T-cell (primary cell): ENCODE measurements at regions not wholly inside any gene's neighbourhood (a gene's known extent, or its start where the extent isn't known, plus 50 kb on each side); places are given as distances from the start of the nearest gene placed in this dataset.
"Not testable (repeated sequence)": the region's sequence is repeated elsewhere in the genome, so short reads cannot be mapped to it uniquely, and the experiment has no call there.

Source experiments
- ATAC-seq, 4 experiments: fragments of 200-7000 bp in 3 of 4; fragments of 150-1000 bp in 1 of 4; cut with Tn5 transposase; replicated peaks in 1 of 4; 1 replicate in 3 of 4; 2 replicates in 1 of 4; pipeline ENCODE4 v1.10.0; 2021; ENCODE audit warnings: moderate library complexity in 3 of 4, mild to moderate bottlenecking in 2 of 4, moderate number of reproducible peaks in 1 of 4
- CTCF ChIA-PET, 2 donors: fragments of 300-600 bp; sonication (Branson Sonifier 250); formaldehyde crosslinking; loops; one replicate each; lab custom pipeline; 2022; ENCODE audit warnings: antibody characterized with exemption in 2 of 2; lab: Charles Lee
- POLR2A ChIA-PET, 2 donors: fragments of 300-600 bp; sonication (Branson Sonifier 250); formaldehyde crosslinking; loops; one replicate each; lab custom pipeline; 2022; ENCODE audit warnings: antibody characterized with exemption in 2 of 2; lab: Charles Lee
- DNase-seq, 35 experiments: peaks; one replicate each; pipeline versions ENCODE4 v3.0.0 to v3.0.0-alpha.2; 2013 to 2023
- H3K27ac ChIP-seq: one replicate; pipeline ENCODE4 v1.5.1; 2013; ENCODE audit warnings: low read length
- H3K27me3 ChIP-seq, 2 experiments: replicated peaks in 1 of 2; 1 replicate in 1 of 2; 2 replicates in 1 of 2; pipeline versions ENCODE4 v1.6.1 to v1.7.0; 2013; ENCODE audit warnings: low read length in 1 of 2, mixed read lengths in 1 of 2; ENCODE audit not compliant: control insufficient read depth in 2 of 2, insufficient read depth in 2 of 2; ENCODE audit errors: extremely low read depth in 1 of 2
- H3K36me3 ChIP-seq, 2 donors: 1 replicate in 1 of 2; 2 replicates in 1 of 2; pipeline versions ENCODE4 v1.6.1 to v1.7.0; 2013; ENCODE audit warnings: low read length in 1 of 2; ENCODE audit not compliant: control insufficient read depth in 2 of 2, insufficient read depth in 1 of 2; ENCODE audit errors: extremely low read depth in 1 of 2
- H3K4me1 ChIP-seq, 2 experiments: 1 replicate in 1 of 2; 2 replicates in 1 of 2; pipeline versions ENCODE4 v1.6.1 to v1.7.0; 2013; ENCODE audit warnings: low read length in 2 of 2, mixed read lengths in 1 of 2; ENCODE audit not compliant: insufficient read depth in 2 of 2, control insufficient read depth in 1 of 2; ENCODE audit errors: extremely low read depth in 1 of 2
- H3K4me3 ChIP-seq, 2 donors: 1 replicate in 1 of 2; 2 replicates in 1 of 2; pipeline versions ENCODE4 v1.5.1 to v1.7.0; 2013; ENCODE audit warnings: mild to moderate bottlenecking in 2 of 2, low read length in 1 of 2, moderate library complexity in 1 of 2; ENCODE audit not compliant: control insufficient read depth in 1 of 2; ENCODE audit errors: extremely low read depth in 1 of 2
- H3K9me3 ChIP-seq: 2 replicates; pipeline ENCODE4 v1.7.0; 2013
- H3K27ac Mint-ChIP-seq, 2 donors: one replicate each; pipeline ENCODE4 v1.8.0; 2020 to 2021; ENCODE audit warnings: mild to moderate bottlenecking in 2 of 2, mixed read lengths in 2 of 2
- H3K27me3 Mint-ChIP-seq, 2 donors: one replicate each; pipeline ENCODE4 v1.8.0; 2021 to 2022; ENCODE audit warnings: mixed read lengths in 2 of 2
- H3K36me3 Mint-ChIP-seq: one replicate; pipeline ENCODE4 v1.8.0; 2021; ENCODE audit warnings: mixed read lengths
- H3K4me1 Mint-ChIP-seq, 3 donors: one replicate each; pipeline ENCODE4 v1.8.0; 2020 to 2022; ENCODE audit warnings: mixed read lengths in 3 of 3, mild to moderate bottlenecking in 1 of 3
- H3K4me3 Mint-ChIP-seq, 3 donors: one replicate each; pipeline ENCODE4 v1.8.0; 2020 to 2022; ENCODE audit warnings: mild to moderate bottlenecking in 3 of 3, mixed read lengths in 3 of 3, moderate library complexity in 3 of 3
- H3K9me3 Mint-ChIP-seq, 3 donors: one replicate each; pipeline ENCODE4 v1.8.0; 2020 to 2022; ENCODE audit warnings: mixed read lengths in 3 of 3
- WGBS: methylation state at CpG from one replicate; pipeline ENCODE4 v1.1.5; 2013; ENCODE audit warnings: missing lambda C conversion rate; ENCODE audit not compliant: insufficient coverage; 5-methylcytosine and 5-hydroxymethylcytosine counted together

- POLR2A ChIA-PET, H3K27ac Mint-ChIP-seq, H3K9me3 ChIP-seq, H3K27ac ChIP-seq, H3K9me3 Mint-ChIP-seq, H3K4me1 ChIP-seq, H3K4me3 ChIP-seq, H3K27me3 ChIP-seq, H3K36me3 Mint-ChIP-seq, ATAC-seq, H3K4me3 Mint-ChIP-seq, CTCF ChIA-PET, H3K36me3 ChIP-seq, H3K27me3 Mint-ChIP-seq: not testable (repeated sequence)
- peak in 1 of 35 experiments; percentile 0 for DNase-seq
- WGBS: no CpG with 5 or more reads among the region's 2 CpGs
- H3K4me1 Mint-ChIP-seq: peaks cover 9 to 11% (median 9%) of the 10 kb centered on the region in 3 donors
These were observed 264.8 kb downstream of the OR4F29 start for GRCh38 chr1:186691-187131.

- POLR2A ChIA-PET, H3K4me3 ChIP-seq, H3K27ac Mint-ChIP-seq, H3K36me3 Mint-ChIP-seq, H3K27ac ChIP-seq, H3K36me3 ChIP-seq, H3K4me3 Mint-ChIP-seq, DNase-seq, H3K4me1 ChIP-seq, H3K9me3 Mint-ChIP-seq, ATAC-seq, H3K27me3 ChIP-seq, H3K9me3 ChIP-seq, H3K27me3 Mint-ChIP-seq, H3K4me1 Mint-ChIP-seq, CTCF ChIA-PET: not testable (repeated sequence)
- no CpG with 5 or more reads among the region's 15 CpGs for WGBS
These were observed 265.3 kb downstream of the OR4F29 start for GRCh38 chr1:186223-186622.

GRCh38 chr1:185526-185925 lies 266.0 kb downstream of the OR4F29 start:
- H3K4me3 ChIP-seq, H3K27ac Mint-ChIP-seq, H3K36me3 Mint-ChIP-seq, DNase-seq, H3K9me3 ChIP-seq, H3K9me3 Mint-ChIP-seq, ATAC-seq, H3K4me1 Mint-ChIP-seq, CTCF ChIA-PET, H3K4me3 Mint-ChIP-seq, H3K27me3 Mint-ChIP-seq, H3K36me3 ChIP-seq, H3K4me1 ChIP-seq, H3K27ac ChIP-seq, POLR2A ChIA-PET, H3K27me3 ChIP-seq: not testable (repeated sequence)
- no CpG with 5 or more reads among the region's 13 CpGs for WGBS

- H3K4me3 ChIP-seq, H3K36me3 Mint-ChIP-seq, CTCF ChIA-PET, H3K27me3 Mint-ChIP-seq, H3K27me3 ChIP-seq, H3K4me1 ChIP-seq, H3K9me3 ChIP-seq, H3K36me3 ChIP-seq, H3K4me1 Mint-ChIP-seq, H3K27ac ChIP-seq, H3K9me3 Mint-ChIP-seq, DNase-seq, ATAC-seq, POLR2A ChIA-PET, H3K27ac Mint-ChIP-seq, H3K4me3 Mint-ChIP-seq: not testable (repeated sequence)
- WGBS: no CpG with 5 or more reads among the region's 3 CpGs
These were observed 267.2 kb downstream of the OR4F29 start for GRCh38 chr1:184336-184686.

GRCh38 chr1:183620-184335 lies 267.7 kb downstream of the OR4F29 start:
- H3K27ac ChIP-seq, H3K27me3 ChIP-seq, H3K27ac Mint-ChIP-seq, H3K27me3 Mint-ChIP-seq, H3K4me3 Mint-ChIP-seq, POLR2A ChIA-PET, ATAC-seq, CTCF ChIA-PET, H3K36me3 ChIP-seq, H3K36me3 Mint-ChIP-seq, H3K9me3 Mint-ChIP-seq, H3K4me1 ChIP-seq, H3K9me3 ChIP-seq, H3K4me1 Mint-ChIP-seq, DNase-seq, H3K4me3 ChIP-seq: not testable (repeated sequence)
- WGBS: no CpG with 5 or more reads among the region's 13 CpGs

- POLR2A ChIA-PET, H3K27ac ChIP-seq, H3K4me3 ChIP-seq, H3K4me1 Mint-ChIP-seq, DNase-seq, H3K4me1 ChIP-seq, H3K4me3 Mint-ChIP-seq, H3K36me3 ChIP-seq, H3K9me3 Mint-ChIP-seq, ATAC-seq, H3K27me3 Mint-ChIP-seq, H3K9me3 ChIP-seq, H3K27me3 ChIP-seq, H3K27ac Mint-ChIP-seq, H3K36me3 Mint-ChIP-seq, CTCF ChIA-PET: not testable (repeated sequence)
- no CpG with 5 or more reads among the region's 10 CpGs for WGBS
These were observed 268.4 kb downstream of the OR4F29 start for GRCh38 chr1:183081-183480.

GRCh38 chr1:182631-183030 lies 268.8 kb downstream of the OR4F29 start:
- H3K36me3 ChIP-seq, H3K27ac Mint-ChIP-seq, H3K4me1 Mint-ChIP-seq, POLR2A ChIA-PET, H3K9me3 Mint-ChIP-seq, H3K27ac ChIP-seq, H3K27me3 Mint-ChIP-seq, H3K4me1 ChIP-seq, ATAC-seq, H3K4me3 ChIP-seq, CTCF ChIA-PET, H3K36me3 Mint-ChIP-seq, H3K9me3 ChIP-seq, H3K27me3 ChIP-seq, H3K4me3 Mint-ChIP-seq: not testable (repeated sequence)
- no CpG with 5 or more reads among the region's 7 CpGs for WGBS
- DNase-seq: peak in 1 of 35 experiments; percentile 0
